NCI-H1417 (cell line): ENCODE measurements at regions not wholly inside any gene's neighbourhood (a gene's known extent, or its start where the extent isn't known, plus 50 kb on each side); places are given as distances from the start of the nearest gene placed in this dataset.

ENCODE experiments used
- DNase-seq, 3 experiments: peaks; one replicate each; lab custom pipeline; 2025; lab: John Stamatoyannopoulos, UW

GRCh38 chr13:64791373-64791772, 2438.8 kb downstream of the PCDH9 start:
- DNase-seq, result no peak

- DNase-seq, result no peak
These were observed 2447.7 kb downstream of the PCDH9 start for GRCh38 chr13:64782466-64782865.

GRCh38 chr13:64778002-64778401, 2452.1 kb downstream of the PCDH9 start:
- no peak for DNase-seq

GRCh38 chr13:64774915-64775314, 2455.2 kb downstream of the PCDH9 start:
- no peak for DNase-seq

GRCh38 chr13:64770743-64771142, 2459.4 kb downstream of the PCDH9 start:
- DNase-seq, result no peak

GRCh38 chr13:64767054-64767453, 2463.1 kb downstream of the PCDH9 start:
- DNase-seq, result no peak

- no peak for DNase-seq
These were observed 2464.5 kb downstream of the PCDH9 start for GRCh38 chr13:64765636-64766035.

- no peak for DNase-seq
These were observed 2471.5 kb downstream of the PCDH9 start for GRCh38 chr13:64758521-64759244.

GRCh38 chr13:64756621-64757020, 2473.5 kb downstream of the PCDH9 start:
- DNase-seq, result no peak

- DNase-seq, result no peak
These were observed 2474.2 kb downstream of the PCDH9 start for GRCh38 chr13:64755961-64756360.

- DNase-seq, result no peak
These were observed 2476.7 kb downstream of the PCDH9 start for GRCh38 chr13:64753233-64754000.

GRCh38 chr13:64749301-64749700, 2480.8 kb downstream of the PCDH9 start:
- no peak for DNase-seq

GRCh38 chr13:64746845-64747244, 2483.3 kb downstream of the PCDH9 start:
- no peak for DNase-seq

- DNase-seq, result no peak
These were observed 2489.6 kb downstream of the PCDH9 start for GRCh38 chr13:64740493-64740892.

- no peak for DNase-seq
These were observed 2504.6 kb downstream of the PCDH9 start for GRCh38 chr13:64725492-64725891.

- DNase-seq, result peak in 2 of 3 experiments; percentile 9 to 53
These were observed 2506.4 kb downstream of the PCDH9 start for GRCh38 chr13:64723724-64724123.

GRCh38 chr13:64718116-64718515, 2512.0 kb downstream of the PCDH9 start:
- DNase-seq, result no peak

- DNase-seq, result no peak
These were observed 2513.2 kb downstream of the PCDH9 start for GRCh38 chr13:64716936-64717335.

- DNase-seq, result no peak
These were observed 2521.1 kb downstream of the PCDH9 start for GRCh38 chr13:64709079-64709478.

GRCh38 chr13:64704121-64704649, 2526.0 kb downstream of the PCDH9 start:
- no peak for DNase-seq

- no peak for DNase-seq
These were observed 2532.9 kb downstream of the PCDH9 start for GRCh38 chr13:64697226-64697625.

GRCh38 chr13:64688893-64689677, 2541.1 kb downstream of the PCDH9 start:
- DNase-seq, result no peak
